ENCODE measurements at regions not wholly inside any gene's neighbourhood (a gene's known extent, or its start where the extent isn't known, plus 50 kb on each side); places are given as distances from the start of the nearest gene placed in this dataset.

GRCh38 chr3:147799601-147800000, 390.4 kb downstream of the ZIC1 start:
- no peak overlapping the region for H3K4me3 ChIP-seq
- H3K36me3 ChIP-seq: no peaks in the 10 kb centered on the region
- H3K27ac ChIP-seq: no peak overlapping the region
- TF ChIP-seq CTCF (IDR thresholded peaks at IDR 0.05 in 4 of 5, conservative IDR thresholded peaks at IDR 0.05 in 1 of 5) (no peak), POLR2A (IDR thresholded peaks at IDR 0.05) (no peak)
- intact Hi-C loops (cut with DNase I; ENCODE audit: low total_unique reads): no loop called here
- in situ Hi-C loops (cut with MboI; ENCODE audit: low sequenced_read_pairs in 4 of 4): no loop called here
- H3K4me1 ChIP-seq: no peaks in the 10 kb centered on the region
- DNase-seq: no peak
- no peaks in the 10 kb centered on the region for H3K9me3 ChIP-seq
- no peaks in the 10 kb centered on the region for H3K27me3 ChIP-seq
- ATAC-seq: no peak

GRCh38 chr3:147807776-147808175, 398.6 kb downstream of the ZIC1 start:
- in situ Hi-C loops (cut with MboI; ENCODE audit: low sequenced_read_pairs in 4 of 4) (no loop called here), intact Hi-C loops (cut with DNase I; ENCODE audit: low total_unique reads) (no loop called here)
- no peaks in the 10 kb centered on the region for H3K27me3 ChIP-seq
- TF ChIP-seq POLR2A (IDR thresholded peaks at IDR 0.05) (no peak), CTCF (IDR thresholded peaks at IDR 0.05 in 4 of 5, conservative IDR thresholded peaks at IDR 0.05 in 1 of 5) (no peak)
- H3K27ac ChIP-seq: no peak overlapping the region
- H3K4me3 ChIP-seq: no peak overlapping the region
- ATAC-seq (peak in 1 of 2 donors; percentile 52), DNase-seq (no peak)
- no peaks in the 10 kb centered on the region for H3K36me3 ChIP-seq
- no peaks in the 10 kb centered on the region for H3K9me3 ChIP-seq
- H3K4me1 ChIP-seq: no peaks in the 10 kb centered on the region

GRCh38 chr3:147809206-147809605, 400.0 kb downstream of the ZIC1 start:
- Histone ChIP-seq H3K4me1 (no peaks in the 10 kb centered on the region), H3K4me3 (no peak overlapping the region), H3K9me3 (no peaks in the 10 kb centered on the region), H3K27me3 (no peaks in the 10 kb centered on the region), H3K27ac (no peak overlapping the region), H3K36me3 (no peaks in the 10 kb centered on the region)
- DNase-seq (no peak), ATAC-seq (no peak)
- no peak for TF ChIP-seq CTCF (IDR thresholded peaks at IDR 0.05 in 4 of 5, conservative IDR thresholded peaks at IDR 0.05 in 1 of 5)
- no peak for TF ChIP-seq POLR2A (IDR thresholded peaks at IDR 0.05)
- intact Hi-C loops (cut with DNase I; ENCODE audit: low total_unique reads): no loop called here
- in situ Hi-C loops (cut with MboI; ENCODE audit: low sequenced_read_pairs in 4 of 4): no loop called here

- Histone ChIP-seq H3K27ac (peak overlapping the region in 1 of 4 donors; percentile 42), H3K9me3 (no peaks in the 10 kb centered on the region), H3K27me3 (no peaks in the 10 kb centered on the region), H3K36me3 (no peaks in the 10 kb centered on the region), H3K4me1 (no peaks in the 10 kb centered on the region), H3K4me3 (no peak overlapping the region)
- ATAC-seq (no peak), DNase-seq (no peak)
- intact Hi-C loops (cut with DNase I; ENCODE audit: low total_unique reads): no loop called here
- in situ Hi-C loops (cut with MboI; ENCODE audit: low sequenced_read_pairs in 4 of 4): no loop called here
- TF ChIP-seq CTCF (IDR thresholded peaks at IDR 0.05 in 4 of 5, conservative IDR thresholded peaks at IDR 0.05 in 1 of 5) (no peak), POLR2A (IDR thresholded peaks at IDR 0.05) (no peak)
Observed at GRCh38 chr3:147812186-147812911, 403.2 kb downstream of the ZIC1 start.

GRCh38 chr3:147813256-147813655, 404.1 kb downstream of the ZIC1 start:
- H3K4me1 ChIP-seq: no peaks in the 10 kb centered on the region
- no peak overlapping the region for H3K4me3 ChIP-seq
- no peaks in the 10 kb centered on the region for H3K36me3 ChIP-seq
- intact Hi-C loops (cut with DNase I; ENCODE audit: low total_unique reads) (no loop called here), in situ Hi-C loops (cut with MboI; ENCODE audit: low sequenced_read_pairs in 4 of 4) (no loop called here)
- DNase-seq: no peak
- no peaks in the 10 kb centered on the region for H3K27me3 ChIP-seq
- H3K27ac ChIP-seq: no peak overlapping the region
- no peak for ATAC-seq
- TF ChIP-seq CTCF (IDR thresholded peaks at IDR 0.05 in 4 of 5, conservative IDR thresholded peaks at IDR 0.05 in 1 of 5) (no peak), POLR2A (IDR thresholded peaks at IDR 0.05) (no peak)
- no peaks in the 10 kb centered on the region for H3K9me3 ChIP-seq
